T-helper 22 cell (primary cell): ENCODE measurements at regions not wholly inside any gene's neighbourhood (a gene's known extent, or its start where the extent isn't known, plus 50 kb on each side); places are given as distances from the start of the nearest gene placed in this dataset.

Experiments
- DNase-seq: peaks from one replicate; pipeline ENCODE4 v3.0.0-alpha.2; 2020; ENCODE audit warnings: low read depth

DNA sequence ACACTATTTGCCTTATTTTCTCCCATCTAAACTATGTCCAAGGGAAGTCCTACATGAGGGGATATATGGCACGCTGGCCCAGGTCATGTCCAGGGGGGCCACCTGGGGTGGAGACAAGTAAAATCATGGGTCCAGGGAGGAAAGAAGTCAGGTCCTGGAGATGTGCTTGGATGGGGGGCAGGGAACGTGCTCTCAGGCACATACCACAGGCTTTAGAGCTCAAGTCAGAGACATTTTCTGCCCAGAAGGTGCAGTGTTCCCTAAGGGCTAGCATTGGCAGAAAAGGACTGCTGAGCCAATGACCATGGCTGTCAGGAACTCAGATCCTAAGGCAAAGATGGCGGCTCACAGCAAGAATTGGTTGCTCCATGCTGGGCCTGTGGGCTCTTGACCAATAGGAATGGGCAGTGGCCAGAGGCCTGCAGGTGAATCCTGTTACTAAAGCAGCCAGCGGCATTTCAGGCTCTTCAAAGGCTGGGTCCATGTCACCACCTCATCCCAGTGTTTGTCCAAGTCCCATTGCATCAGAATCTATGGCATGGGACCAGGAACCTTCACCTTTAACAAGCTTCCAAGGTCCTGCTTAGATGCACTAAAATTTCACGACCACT is 175.0 kb downstream of the RPLP1 start:
- no peak for DNase-seq

DNA sequence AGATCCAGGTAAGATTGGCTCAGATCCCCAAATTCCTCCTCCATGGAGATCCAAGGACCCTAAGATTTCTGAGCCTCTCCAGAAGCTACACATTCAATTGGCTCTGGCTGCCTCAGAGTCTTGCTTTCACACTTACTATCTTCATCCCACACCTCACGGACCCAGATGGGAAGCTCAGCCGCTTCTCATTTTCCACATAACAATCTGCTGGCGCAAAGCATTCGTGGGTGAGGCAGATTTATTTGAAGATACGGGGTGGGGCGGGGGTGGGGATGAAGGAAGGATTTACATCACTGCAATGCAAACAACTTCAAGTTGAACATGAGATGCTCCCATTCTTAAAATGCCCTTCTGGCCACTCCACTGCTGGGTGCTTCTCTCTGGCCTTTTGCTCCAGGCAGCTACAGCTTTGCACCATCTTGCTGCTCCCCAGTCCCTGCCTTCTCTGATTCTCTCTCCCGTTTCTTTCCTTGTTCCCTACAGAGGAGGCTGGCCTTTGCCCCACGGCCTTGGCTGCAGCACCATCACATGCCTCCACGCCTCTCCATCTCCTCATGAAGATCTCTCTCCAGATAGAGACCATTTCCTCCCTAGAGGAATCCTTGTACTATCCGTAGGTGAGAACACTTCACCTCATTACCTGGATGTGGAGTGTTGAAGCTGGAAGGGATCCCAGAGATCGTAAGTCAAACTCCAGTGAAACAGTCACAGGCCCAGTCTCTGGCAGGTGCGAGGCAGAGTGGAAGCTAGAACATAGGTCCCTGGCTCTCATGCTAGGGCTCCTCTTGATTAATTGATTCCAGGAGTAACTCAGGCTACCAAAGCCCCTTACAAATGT is 175.9 kb downstream of the RPLP1 start:
- DNase-seq, result no peak

DNA sequence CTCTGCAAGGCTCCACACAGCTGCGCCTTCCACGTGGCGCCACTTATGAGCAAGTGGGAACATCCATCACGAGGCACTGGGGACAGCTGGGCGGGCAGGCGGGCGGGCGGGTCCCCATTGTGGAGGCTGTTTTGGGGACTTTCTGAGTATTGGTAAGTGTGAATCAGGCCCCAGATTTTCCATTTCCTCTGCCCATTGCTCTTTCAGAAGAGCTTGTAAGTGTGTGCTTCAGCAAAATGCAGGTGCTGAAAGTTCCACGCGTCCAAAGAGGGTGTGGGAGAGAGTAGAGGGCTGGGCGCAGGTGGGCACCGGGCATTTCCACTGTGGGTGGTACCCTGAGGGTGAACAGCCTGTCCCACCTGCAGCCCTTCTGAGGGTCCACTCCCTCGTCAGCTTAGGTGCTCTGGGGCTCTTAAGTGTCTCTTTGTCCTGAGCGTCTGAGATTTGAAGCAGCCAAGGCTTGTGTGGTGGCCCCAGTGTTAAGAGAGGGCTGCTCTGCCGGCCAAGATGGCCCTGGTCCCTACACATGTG is 177.1 kb downstream of the RPLP1 start:
- DNase-seq, result no peak

DNA sequence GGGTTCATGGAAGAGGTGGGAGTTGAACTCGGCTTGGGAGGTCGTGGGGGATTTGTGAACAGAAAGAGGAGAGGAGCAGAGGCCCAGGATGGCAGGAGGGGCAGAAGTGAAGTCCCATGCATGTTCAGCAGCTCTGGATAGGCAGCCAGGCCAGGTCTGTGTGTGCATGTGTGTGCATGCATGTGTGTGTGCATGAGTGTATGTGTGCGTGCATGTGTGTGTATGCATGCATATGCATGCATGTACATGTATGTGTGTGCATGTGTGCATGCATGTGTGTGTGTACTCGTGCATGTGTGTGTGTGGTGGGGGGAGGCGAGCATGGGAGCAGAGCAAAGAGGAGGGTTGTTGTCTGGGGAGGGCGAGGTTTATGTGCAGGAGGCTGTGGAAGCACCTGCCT is 178.4 kb downstream of the RPLP1 start:
- no peak for DNase-seq

DNA sequence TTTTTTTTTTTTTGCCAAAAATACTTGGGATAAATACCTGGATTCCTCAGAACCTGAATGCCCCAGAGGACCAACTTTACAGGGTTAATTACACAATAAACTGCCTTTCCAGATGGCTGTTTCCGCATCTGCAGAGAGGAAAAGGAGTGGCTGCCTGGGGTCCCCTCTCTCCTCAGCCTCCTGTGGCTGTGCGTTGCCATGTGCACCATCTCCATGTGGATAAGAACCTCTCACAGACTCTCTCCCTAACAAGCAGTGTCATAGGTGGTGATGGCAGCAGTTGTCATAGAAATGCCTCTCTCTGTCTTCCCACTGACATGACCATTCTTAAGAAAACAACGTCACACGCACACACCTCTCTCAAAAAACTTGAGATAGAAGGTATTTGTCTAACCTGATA is 179.4 kb downstream of the RPLP1 start:
- DNase-seq, result no peak

DNA sequence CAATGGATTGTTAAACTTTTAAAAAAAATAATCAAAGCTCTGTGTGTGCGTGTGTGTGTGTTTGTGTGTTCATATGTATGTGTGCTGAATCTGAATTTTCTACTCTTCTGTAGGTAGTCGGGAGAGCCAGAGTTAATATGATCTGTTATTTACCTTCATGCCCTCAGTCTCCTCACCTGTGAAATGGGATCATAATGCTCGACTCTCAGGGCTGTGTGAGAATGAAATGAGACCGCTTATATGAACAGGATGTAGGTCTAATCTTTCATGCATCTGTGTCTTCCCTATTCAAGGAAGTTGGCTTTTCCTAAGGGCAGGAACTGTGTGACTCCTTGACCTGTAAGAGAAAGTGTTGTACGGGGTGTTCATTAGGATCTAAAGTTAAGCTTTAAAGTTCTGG is 182.2 kb downstream of the RPLP1 start:
- DNase-seq, result no peak

DNA sequence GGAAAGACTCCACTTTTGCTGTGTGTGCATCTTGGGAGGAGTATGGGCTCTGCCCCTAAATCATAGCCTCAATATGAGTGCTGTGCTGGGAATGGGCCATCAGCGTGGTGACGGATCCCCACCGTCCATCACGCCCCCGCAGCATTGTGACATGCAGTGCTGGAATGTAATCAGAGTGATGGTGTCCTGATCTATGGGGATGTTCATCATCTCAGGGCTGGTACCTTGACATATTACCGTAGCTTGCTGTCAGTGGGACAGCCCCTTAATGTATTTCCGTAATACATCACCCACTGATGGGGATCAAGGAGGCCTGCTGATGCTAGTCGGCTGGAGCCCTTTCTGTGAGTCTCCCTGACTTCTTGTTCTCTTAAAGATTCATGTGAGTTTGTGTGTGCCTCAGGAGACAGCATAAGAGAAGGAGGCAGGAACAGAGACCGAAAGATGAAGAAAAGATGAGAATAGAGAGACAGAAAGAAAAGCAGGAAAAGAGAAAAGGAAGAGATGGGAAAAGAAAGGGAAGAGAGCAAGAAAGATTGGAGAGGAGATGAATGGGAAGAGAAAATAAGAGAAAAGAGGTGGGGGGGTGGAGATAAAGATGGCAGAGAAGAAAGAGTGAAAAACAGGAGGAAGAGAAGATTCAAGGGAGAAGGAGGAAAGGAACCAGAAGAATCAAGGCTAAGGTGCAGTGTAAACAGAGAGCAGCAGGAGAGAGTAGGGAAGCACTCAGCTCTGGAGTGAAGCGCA is 183.7 kb downstream of the RPLP1 start:
- no peak for DNase-seq

DNA sequence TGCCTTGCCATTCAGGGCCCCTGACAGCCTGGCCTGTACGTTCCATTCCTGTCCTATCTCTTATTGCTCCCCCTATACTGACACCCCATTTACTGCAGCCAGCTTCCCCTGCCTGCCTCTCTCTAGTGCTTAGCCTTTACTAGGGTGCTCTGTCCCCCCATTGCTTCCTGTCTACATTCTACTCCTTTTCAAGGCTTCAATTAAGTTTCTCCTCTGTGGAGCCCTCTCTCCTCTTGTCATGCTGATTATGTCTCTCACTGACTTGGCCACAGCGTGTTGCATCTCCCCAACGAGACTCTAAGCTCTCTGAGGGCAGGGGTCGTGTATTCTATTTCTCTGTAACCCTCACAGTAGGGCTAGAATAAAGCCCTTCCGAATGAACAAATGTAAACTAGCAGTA is 185.2 kb downstream of the RPLP1 start:
- no peak for DNase-seq

DNA sequence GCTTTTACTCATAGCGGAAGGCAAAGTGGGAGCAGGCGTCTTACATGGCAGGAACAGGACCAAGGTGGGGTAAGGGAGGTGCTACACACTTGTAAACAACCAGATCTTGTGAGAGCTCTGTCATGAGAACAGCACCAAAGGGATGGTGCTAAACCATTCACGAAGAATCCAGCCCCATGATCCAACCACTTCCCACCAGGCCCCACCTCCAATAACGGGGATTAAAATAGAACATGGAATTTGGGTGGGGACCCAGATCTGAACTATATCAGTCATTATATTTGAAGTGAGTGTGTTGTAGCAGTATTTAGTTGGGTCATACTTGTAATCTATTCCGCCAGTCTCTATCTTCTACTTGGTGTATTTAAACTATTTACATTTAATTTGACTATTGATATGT is 190.9 kb downstream of the RPLP1 start:
- DNase-seq, result no peak

DNA sequence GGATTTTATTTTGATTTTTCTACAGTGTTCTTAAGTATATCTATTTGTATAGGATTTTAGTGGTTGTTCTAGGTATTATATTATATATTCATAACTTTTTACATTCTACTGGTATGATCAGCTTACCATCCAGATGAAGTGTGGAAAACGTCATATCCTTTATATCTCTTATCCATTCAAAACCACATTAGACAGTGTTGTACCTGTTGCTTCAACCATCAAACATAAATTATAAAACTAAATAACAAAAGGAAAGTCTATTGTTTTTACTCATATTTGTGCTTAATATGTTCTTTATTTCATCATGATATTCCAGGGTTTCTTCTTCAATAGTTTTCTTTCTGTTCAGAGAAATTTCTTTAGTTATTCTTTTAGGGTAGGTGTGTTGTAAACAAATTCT is 191.4 kb downstream of the RPLP1 start:
- DNase-seq, result no peak

DNA sequence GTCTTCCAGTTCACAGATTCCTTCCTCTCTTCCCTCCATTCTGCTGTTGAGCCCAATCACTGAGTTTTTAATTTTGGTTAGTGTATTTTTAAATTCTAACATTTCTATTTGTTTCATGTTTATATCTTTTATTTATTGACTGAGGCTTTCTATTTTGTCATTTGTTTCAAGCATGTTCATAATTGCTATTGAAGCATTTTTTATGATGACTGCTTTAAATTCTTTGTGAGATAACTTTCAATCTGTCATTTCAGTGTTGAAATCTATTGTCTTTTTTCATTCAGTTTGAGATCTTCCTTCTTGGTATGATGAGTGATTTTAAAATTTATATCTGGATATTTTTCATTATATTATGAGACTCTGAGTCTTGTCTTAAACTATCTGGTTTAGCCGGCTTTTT is 192.3 kb downstream of the RPLP1 start:
- no peak for DNase-seq

DNA sequence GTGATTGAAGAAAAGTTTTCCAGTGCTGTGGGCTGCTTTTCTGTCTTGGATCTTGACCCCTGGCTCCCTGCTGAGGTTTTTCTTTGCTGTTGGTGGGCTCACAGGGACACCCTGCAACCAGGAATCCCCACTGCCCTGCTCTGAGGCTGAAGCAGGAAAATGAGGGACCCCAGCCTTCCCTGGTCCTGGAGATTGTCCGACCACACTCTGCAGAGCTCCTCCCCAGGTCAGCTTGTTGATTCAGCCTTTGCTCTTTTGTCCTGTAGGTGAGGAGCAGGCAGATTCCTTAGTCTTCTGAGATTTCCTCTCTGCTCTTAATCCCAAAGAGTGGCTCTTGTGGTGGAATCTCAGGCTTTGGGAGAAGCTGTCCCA is 194.5 kb downstream of the RPLP1 start:
- no peak for DNase-seq

DNA sequence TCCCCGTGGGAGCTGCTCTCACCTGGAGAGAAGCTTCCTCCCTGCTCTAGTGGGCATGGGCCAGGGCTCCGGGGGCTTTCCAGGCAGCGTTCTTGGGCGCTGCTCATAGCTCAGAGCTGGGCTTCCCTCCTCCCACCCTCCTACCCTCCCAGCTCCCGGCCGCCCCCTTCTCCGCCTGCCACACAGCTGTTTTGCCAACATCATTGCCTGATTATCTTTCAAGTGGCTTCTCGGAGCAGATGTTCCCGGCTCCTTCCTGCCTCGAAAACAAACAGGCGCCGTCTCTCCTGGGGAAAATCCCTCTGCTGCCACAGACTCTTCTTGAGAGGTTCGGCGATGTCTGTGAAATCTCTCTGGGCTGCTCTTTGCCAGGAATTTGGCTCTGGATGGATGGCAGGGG is 195.6 kb downstream of the RPLP1 start:
- DNase-seq, result no peak

DNA sequence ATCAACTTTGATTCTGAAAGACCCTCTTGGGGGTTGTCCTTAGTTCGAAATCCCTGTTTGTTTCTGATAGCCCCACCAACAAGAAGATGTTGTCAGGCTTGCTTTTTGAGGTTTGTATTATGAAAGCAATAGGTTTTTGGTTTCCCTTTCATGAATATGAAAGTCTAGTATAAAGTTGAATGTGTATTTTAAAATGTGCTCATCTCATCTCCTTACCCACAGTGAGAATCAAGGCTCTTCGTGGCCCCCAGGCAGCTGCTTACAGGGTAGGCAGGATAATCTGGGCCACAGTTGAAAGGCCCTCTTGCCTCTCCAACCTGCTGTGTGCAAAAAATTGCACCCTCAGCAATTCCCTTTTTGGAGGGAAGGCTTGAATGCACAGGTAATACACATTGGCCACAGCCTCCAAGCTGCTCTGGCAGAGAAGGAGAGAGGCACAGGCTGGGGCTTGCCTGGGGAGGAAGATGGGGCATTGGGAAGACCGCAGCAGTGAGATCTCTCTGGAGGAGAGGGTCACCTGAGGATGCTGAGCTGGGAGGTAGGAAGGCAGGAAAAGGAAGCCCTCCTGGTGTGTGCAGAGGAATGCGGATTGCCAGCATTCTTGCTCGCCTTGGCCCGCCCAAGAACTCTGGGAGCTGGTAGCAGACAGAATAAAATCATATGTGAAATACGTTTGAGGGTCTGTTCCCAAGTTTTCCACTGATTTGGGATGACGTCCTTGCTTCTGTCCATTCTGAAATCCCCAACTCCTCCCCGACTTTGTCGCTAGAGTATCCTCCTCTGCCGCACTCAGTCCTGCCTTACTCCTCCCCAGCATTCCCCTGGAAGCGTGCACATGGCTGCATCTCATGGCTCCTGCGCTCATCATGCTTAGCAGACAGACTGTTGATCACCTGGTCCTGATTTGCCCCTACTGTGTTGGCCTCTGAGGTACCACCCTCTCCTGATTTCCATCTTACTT is 196.4 kb downstream of the RPLP1 start:
- no peak for DNase-seq

DNA sequence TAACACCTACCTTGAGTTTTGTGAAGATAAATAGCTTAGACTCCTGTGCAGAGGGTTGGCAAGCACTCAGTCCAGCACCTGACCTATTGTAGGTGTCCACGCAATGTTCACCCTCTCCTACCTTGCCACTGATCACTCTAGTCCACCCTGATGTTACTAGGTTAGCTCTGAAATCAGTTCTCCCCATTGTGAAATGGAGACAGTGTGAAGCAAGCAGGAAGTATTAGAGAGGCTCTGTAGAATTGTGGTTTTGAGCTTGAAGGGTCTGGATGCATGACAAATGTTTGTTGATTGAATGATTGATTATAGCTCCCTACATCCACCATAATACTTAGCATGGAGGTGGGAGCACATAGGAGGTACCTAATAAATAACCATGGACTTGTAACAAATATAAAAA is 199.7 kb downstream of the RPLP1 start:
- no peak for DNase-seq

DNA sequence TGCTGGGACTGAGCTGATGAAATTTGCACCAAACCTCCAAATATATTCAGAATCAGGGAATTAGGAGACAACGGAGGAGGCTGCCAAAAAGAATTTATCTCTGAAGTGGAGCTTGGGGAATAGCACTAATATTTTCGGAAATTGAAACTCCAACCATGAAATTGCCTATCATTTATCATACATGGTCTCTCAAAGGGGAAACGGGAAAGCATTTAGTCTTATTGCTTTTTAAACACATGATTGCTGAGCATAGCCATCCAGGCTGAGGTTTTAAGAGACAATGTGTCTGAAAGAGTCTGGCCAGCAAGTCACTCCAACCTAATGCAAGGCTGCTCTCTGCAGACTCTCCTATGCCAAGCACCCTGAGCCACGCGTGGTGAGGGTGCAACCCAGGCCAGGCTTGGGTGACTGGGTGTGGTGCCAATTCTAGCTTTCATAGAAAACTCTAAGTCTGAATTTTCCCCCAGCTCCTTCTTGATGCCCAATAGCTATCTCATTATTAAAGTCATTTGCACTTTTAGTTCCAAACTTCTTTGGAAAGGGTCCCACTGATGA is 200.2 kb downstream of the RPLP1 start:
- no peak for DNase-seq

DNA sequence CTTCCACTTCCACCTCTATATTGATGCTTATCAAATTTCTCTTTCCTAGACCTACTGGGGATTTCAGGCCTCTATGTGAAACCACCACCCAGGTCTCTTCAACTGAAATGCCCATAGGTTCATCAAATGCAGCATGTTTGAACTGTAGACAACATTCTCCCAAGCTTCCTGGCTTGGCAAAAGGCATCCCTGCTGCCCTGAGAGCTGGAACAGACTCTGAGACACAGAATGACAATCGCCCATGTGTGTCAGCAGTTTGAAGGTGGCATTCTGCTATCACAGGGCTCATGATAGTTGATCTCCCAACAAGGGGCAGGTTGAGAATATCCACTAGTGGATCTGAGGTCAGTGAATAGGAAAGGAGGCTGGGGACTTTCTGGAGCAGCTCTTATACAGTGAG is 200.7 kb downstream of the RPLP1 start:
- DNase-seq, result no peak

DNA sequence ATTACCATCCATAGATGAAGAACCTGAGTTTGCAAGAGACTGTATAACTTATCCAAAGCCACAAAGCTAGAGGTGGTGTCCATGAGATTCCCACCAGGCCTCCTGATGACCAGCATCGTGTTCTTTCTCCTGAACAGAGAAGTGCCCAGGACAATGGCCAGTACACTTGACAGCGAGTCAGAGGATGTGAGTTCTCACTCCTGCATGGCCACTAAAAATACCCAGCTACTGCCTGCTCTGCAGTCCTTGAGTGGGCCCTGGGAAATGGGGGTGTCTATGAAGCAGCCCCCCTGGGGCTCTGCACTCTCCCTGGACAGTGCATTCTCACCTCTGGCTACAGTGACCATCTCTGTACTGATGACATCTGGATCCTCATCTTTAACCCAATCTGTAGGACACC is 201.2 kb downstream of the RPLP1 start:
- no peak for DNase-seq

DNA sequence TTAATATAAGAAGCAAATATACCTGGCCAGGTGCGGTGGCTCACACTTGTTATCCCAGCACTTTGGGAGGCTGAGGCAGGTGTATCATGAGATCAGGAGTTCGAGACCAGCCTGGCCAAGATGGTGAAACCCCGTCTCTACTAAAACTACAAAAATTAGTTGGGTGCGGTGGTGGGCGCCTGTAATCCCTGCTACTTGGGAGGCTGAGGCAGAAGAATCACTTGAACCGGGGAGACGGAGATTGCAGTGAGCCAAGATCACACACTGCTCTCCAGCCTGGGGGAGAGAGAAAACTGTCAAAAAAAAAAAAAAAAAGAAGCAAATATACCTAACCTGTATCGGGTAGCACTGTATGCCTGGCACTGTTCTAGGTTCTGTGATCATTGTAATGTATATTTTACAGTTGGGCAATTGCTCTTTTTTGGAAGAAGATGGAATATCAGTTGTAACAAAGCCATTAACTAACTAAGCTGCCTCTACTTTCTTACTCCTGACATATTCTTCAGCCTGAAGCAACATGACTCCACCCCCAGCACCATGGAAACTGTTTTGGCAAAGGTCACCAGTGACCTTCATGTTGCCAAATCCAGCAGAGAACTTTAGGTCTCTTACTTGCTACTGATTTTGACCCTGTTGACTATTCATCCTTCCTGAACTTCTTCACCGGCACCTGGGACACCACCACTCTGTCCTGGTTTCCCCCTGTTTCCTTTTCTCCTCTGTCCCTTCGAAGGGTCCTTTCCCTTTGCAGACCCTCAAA is 203.8 kb downstream of the RPLP1 start:
- no peak for DNase-seq

DNA sequence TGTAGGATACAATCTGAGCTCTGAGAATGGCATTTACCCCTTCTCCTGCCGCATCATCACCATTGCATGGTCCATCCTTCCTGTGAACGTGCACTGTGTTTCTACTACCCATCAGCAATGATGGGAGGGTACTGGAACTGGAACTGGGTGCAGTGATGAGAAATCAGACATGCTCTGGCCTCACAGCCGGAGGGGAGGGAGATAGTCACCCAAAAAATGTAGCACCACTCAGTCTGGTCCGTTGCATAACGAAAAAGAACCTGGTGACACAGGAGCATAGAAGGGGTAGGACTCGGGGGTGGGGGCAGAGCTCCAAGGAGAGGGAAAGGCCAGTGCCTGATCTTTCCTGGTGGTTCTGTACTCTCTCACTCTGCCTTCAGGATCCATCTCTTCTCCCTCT is 205.0 kb downstream of the RPLP1 start:
- DNase-seq, result no peak

DNA sequence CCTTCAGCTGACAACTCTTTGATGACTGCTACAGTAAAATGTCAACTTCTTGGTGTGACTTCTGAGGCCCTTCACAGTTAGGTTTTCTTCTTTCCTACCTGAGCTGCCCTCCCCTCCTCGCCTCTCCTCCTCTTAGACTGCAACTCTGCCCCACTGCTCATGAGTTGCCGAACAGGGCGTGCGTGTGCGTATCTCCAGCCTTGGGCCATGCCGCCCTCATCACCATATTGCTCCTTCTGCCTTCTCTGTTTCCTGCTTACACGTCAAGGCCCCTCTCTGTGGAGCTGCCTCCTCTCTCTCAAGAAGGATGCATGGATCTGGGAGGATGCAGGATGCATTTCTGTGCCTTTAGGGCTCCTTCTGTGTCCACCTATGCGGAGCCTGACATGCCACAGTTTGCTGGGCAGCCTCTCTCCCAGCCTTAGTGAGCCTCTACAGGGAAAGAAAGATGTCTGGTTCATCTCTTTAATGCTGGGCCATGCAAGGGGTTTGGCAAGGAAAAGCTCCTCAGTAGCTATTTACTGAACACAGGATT is 205.9 kb downstream of the RPLP1 start:
- DNase-seq, result no peak
